Cardiac fibroblast (primary cell): ENCODE measurements at regions not wholly inside any gene's neighbourhood (a gene's known extent, or its start where the extent isn't known, plus 50 kb on each side); places are given as distances from the start of the nearest gene placed in this dataset.

Experiments used
- DNase-seq, 2 donors: peaks; one replicate each; pipeline versions ENCODE4 v3.0.0 to v3.0.0-alpha.2; 2010; ENCODE audit warnings: low read depth in 2 of 2
- H3K4me3 ChIP-seq, 2 donors: replicated peaks in 1 of 2; 1 replicate in 1 of 2; 2 replicates in 1 of 2; pipeline ENCODE4 v1.5.1; 2011; ENCODE audit warnings: low read depth in 2 of 2, low read length in 2 of 2, mild to moderate bottlenecking in 2 of 2, moderate library complexity in 1 of 2
- TF ChIP-seq, protein P1 (sequence below): IDR thresholded peaks from one replicate; pipeline ENCODE4 v1.5.1; 2011; ENCODE audit warnings: low read depth, mild to moderate bottlenecking, low read length, inconsistent platforms

DNA sequence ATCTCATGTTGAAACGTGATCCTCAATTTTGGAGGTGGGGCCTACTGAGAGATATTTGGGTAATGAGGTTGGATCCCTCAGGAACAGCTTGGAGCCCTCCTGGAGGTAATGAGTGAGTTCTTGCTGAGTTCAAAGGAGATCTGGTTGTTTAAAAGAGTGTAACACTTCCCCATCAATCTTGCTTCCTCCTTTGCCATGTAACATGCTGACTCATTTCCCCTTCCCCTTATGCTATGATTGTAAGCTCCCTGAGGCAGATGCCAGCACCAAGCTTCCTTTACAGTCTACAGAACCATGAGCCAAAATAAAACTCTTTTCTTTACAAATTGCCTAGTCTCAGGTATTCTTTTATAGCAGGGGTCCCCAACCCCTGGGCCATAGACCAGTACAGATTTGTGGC, 352.3 kb downstream of the SLCO4C1 start:
- TF ChIP-seq, protein P1, sequence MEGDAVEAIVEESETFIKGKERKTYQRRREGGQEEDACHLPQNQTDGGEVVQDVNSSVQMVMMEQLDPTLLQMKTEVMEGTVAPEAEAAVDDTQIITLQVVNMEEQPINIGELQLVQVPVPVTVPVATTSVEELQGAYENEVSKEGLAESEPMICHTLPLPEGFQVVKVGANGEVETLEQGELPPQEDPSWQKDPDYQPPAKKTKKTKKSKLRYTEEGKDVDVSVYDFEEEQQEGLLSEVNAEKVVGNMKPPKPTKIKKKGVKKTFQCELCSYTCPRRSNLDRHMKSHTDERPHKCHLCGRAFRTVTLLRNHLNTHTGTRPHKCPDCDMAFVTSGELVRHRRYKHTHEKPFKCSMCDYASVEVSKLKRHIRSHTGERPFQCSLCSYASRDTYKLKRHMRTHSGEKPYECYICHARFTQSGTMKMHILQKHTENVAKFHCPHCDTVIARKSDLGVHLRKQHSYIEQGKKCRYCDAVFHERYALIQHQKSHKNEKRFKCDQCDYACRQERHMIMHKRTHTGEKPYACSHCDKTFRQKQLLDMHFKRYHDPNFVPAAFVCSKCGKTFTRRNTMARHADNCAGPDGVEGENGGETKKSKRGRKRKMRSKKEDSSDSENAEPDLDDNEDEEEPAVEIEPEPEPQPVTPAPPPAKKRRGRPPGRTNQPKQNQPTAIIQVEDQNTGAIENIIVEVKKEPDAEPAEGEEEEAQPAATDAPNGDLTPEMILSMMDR = no peak
- peak in 1 of 2 donors; percentile 2 for DNase-seq
- no peak overlapping the region for H3K4me3 ChIP-seq

DNA sequence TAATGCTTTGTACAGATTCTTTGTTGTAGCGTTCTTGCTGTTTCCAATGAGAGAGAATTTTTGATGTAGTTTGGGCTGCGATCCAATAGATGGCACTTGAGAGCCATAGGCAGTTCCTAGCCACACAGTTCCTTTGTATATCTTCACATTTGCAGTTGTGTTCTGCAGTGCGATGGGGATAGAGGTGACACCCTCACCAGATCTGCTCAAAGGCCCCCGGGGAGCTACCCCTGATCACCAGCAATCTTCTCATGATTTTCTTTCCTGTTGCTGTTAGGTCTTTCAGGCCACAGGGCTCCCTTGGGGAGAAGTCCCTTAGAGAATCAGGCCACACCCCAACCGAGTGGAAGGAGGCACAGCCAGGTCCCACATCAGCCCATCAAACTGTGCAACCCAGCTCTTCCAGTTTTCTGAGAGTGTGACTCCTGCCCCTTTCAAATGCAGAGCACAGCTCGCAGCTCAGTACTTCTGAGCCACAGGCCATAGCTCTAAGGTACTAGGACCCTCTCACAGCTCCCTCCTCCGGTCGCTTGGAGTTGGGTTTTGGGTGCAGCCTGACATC, 353.7 kb downstream of the SLCO4C1 start:
- peak; percentile 13 to 16 for DNase-seq
- no peak overlapping the region for H3K4me3 ChIP-seq
- TF ChIP-seq, protein P1 = peak; percentile 33

DNA sequence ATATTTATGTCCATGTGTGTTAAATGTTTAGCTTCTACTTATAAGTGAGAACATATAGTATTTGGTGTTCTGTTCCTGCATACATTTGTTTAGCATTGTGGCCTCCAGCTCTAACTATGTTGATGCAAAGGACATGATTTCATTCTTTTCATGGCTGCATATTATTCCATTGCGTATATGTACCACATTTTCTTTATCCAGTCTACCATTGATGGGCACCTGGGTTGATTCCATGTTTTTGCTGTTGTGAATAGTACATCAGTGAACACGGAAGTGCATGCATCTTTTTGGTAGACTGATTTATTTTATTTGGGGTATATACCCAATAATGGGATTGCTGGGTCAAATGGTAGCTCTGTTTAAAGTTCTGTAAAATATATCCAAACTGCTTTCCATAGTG, 359.0 kb downstream of the SLCO4C1 start:
- TF ChIP-seq, protein P1 = no peak
- no peak for DNase-seq

DNA sequence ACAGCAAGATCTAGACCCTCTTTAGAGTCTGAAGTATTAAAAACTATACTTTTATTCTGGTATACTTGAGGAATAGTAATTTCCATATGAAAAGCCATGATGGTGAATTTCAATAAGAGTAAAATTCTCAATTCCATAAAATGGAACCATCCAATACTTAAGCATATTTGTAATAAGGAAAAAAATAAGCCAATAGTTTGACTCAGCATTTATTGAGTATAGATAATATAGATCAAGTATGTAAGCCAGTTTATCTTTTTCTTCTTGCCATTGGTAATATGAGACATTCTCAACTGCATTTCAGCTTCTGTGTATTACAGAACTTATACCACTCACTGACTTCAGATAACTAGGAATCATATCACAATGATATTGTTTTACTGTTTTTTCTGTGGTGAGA, 361.0 kb downstream of the SLCO4C1 start:
- no peak for DNase-seq
- TF ChIP-seq, protein P1 = no peak
- H3K4me3 ChIP-seq = no peak overlapping the region

More for the DNA sequence above, 359.0 kb downstream of the SLCO4C1 start:
- H3K4me3 ChIP-seq = no peak overlapping the region

DNA sequence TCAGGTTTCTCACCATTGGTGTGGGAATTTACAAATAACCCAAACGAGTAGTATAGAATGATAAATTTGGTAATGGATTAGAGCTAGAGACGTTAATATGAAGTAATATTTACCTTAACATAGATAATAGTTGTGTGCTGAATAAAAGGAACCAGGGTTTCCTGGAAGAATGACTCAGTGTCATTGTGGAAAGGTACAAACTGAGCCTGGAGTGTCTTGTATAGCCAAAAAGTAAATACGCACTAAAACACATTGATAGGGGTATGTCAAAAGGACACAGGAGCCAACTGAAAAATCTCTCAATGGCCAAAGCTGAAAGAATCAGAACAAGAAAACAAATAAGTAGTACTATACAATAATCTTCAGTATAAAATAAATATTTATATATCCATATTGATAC, 363.5 kb downstream of the SLCO4C1 start:
- no peak for DNase-seq
- TF ChIP-seq, protein P1 = no peak
- H3K4me3 ChIP-seq = no peak overlapping the region

DNA sequence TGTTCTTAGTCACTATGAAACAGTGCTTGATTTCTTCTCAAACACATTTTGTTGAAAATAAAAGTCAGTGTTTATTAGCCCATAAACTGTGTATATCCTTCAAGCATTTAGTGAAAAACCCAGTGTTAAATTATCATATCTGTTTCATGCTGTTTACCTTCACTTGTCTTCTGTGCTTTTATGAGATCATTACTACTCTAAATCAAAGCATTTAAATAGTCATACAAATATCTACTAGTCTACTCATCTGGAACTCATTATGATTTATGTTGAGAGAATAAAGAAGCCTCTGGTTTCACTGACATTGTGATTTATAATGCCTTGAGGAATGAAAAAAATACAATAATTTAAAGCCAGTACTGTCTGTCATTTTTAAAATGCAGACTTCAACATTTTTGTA, 366.5 kb downstream of the SLCO4C1 start:
- TF ChIP-seq, protein P1 = no peak
- no peak for DNase-seq
- no peak overlapping the region for H3K4me3 ChIP-seq

DNA sequence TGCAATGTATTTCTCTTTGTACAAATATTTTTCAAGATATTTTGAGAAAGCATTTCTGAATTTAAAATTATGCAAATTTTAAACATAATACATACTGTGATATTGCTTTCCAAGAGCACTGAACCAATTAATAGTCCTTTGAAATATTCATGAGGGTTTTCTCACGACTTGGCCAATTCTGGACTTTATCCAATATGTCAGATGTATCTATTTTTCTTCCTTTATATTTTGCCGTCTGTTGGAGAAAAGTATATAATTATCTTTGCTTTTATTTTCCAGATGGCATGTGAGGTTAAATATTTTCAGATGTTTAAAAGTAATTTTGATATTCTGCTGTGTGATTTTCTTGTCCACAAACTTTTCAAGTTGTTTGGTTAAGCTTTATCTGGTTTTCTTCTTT, 378.9 kb downstream of the SLCO4C1 start:
- no peak for DNase-seq
- H3K4me3 ChIP-seq = no peak overlapping the region
- TF ChIP-seq, protein P1 = no peak
